ENCODE measurements at regions not wholly inside any gene's neighbourhood (a gene's known extent, or its start where the extent isn't known, plus 50 kb on each side); places are given as distances from the start of the nearest gene placed in this dataset.

DNA sequence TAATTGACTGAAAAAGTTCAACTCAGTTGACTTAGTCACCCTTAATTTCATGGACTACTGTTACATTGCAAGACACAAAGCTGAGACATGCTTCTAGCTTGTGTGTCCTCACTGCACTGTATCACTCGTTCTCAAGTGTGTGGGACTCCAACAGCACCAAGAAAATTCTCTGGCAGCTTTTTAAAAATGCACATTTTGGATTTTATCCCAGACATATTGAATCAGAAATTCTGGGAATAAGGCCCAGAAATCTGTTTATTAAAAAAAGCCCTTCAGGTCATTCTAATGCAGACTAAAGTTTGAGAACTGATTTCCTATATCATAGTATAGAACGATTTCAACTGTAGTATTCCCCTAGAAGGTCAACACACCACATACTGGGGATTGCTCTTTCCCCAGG lies 1485.3 kb downstream of the PCDH9 start:
- no peak for TF ChIP-seq GABPA (IDR thresholded peaks at IDR 0.05 in 1 of 2, conservative IDR thresholded peaks at IDR 0.05 in 1 of 2)
- no peak for TF ChIP-seq RAD21 (IDR thresholded peaks at IDR 0.05)
- TF ChIP-seq, protein P1, sequence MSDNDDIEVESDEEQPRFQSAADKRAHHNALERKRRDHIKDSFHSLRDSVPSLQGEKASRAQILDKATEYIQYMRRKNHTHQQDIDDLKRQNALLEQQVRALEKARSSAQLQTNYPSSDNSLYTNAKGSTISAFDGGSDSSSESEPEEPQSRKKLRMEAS (IDR thresholded peaks at IDR 0.05): no peak
- TF ChIP-seq RXRA (IDR thresholded peaks at IDR 0.05): no peak
- TF ChIP-seq, protein P2, sequence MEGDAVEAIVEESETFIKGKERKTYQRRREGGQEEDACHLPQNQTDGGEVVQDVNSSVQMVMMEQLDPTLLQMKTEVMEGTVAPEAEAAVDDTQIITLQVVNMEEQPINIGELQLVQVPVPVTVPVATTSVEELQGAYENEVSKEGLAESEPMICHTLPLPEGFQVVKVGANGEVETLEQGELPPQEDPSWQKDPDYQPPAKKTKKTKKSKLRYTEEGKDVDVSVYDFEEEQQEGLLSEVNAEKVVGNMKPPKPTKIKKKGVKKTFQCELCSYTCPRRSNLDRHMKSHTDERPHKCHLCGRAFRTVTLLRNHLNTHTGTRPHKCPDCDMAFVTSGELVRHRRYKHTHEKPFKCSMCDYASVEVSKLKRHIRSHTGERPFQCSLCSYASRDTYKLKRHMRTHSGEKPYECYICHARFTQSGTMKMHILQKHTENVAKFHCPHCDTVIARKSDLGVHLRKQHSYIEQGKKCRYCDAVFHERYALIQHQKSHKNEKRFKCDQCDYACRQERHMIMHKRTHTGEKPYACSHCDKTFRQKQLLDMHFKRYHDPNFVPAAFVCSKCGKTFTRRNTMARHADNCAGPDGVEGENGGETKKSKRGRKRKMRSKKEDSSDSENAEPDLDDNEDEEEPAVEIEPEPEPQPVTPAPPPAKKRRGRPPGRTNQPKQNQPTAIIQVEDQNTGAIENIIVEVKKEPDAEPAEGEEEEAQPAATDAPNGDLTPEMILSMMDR (IDR thresholded peaks at IDR 0.05; ENCODE audit: low read depth, low read length, missing input control): no peak
- TF ChIP-seq, protein P3, sequence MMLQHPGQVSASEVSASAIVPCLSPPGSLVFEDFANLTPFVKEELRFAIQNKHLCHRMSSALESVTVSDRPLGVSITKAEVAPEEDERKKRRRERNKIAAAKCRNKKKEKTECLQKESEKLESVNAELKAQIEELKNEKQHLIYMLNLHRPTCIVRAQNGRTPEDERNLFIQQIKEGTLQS (IDR thresholded peaks at IDR 0.05): no peak
- TF ChIP-seq SP1 (IDR thresholded peaks at IDR 0.05): no peak
- no peak for TF ChIP-seq NR2F2 (IDR thresholded peaks at IDR 0.05)
- TF ChIP-seq, protein P4, sequence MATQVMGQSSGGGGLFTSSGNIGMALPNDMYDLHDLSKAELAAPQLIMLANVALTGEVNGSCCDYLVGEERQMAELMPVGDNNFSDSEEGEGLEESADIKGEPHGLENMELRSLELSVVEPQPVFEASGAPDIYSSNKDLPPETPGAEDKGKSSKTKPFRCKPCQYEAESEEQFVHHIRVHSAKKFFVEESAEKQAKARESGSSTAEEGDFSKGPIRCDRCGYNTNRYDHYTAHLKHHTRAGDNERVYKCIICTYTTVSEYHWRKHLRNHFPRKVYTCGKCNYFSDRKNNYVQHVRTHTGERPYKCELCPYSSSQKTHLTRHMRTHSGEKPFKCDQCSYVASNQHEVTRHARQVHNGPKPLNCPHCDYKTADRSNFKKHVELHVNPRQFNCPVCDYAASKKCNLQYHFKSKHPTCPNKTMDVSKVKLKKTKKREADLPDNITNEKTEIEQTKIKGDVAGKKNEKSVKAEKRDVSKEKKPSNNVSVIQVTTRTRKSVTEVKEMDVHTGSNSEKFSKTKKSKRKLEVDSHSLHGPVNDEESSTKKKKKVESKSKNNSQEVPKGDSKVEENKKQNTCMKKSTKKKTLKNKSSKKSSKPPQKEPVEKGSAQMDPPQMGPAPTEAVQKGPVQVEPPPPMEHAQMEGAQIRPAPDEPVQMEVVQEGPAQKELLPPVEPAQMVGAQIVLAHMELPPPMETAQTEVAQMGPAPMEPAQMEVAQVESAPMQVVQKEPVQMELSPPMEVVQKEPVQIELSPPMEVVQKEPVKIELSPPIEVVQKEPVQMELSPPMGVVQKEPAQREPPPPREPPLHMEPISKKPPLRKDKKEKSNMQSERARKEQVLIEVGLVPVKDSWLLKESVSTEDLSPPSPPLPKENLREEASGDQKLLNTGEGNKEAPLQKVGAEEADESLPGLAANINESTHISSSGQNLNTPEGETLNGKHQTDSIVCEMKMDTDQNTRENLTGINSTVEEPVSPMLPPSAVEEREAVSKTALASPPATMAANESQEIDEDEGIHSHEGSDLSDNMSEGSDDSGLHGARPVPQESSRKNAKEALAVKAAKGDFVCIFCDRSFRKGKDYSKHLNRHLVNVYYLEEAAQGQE (IDR thresholded peaks at IDR 0.05): no peak
- TF ChIP-seq, protein P5, sequence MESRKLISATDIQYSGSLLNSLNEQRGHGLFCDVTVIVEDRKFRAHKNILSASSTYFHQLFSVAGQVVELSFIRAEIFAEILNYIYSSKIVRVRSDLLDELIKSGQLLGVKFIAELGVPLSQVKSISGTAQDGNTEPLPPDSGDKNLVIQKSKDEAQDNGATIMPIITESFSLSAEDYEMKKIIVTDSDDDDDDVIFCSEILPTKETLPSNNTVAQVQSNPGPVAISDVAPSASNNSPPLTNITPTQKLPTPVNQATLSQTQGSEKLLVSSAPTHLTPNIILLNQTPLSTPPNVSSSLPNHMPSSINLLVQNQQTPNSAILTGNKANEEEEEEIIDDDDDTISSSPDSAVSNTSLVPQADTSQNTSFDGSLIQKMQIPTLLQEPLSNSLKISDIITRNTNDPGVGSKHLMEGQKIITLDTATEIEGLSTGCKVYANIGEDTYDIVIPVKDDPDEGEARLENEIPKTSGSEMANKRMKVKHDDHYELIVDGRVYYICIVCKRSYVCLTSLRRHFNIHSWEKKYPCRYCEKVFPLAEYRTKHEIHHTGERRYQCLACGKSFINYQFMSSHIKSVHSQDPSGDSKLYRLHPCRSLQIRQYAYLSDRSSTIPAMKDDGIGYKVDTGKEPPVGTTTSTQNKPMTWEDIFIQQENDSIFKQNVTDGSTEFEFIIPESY (IDR thresholded peaks at IDR 0.05): no peak
- TF ChIP-seq FOXA1 (IDR thresholded peaks at IDR 0.05): no peak
- TF ChIP-seq EGR1 (IDR thresholded peaks at IDR 0.05; ENCODE audit: low read depth in 2 of 2): no peak
- TF ChIP-seq YY1 (IDR thresholded peaks at IDR 0.05): no peak
- TF ChIP-seq TAF1 (conservative IDR thresholded peaks at IDR 0.05): no peak

Measured in liver (tissue), 3 donors.